GM21786 (cell line): ENCODE measurements at regions not wholly inside any gene's neighbourhood (a gene's known extent, or its start where the extent isn't known, plus 50 kb on each side); places are given as distances from the start of the nearest gene placed in this dataset.
"Not testable (repeated sequence)": the region's sequence is repeated elsewhere in the genome, so short reads cannot be mapped to it uniquely, and the experiment has no call there.

Experiments
- ATAC-seq: cut with Tn5 transposase; IDR thresholded peaks from one replicate; pipeline ENCODE4 v1.9.1; 2021; ENCODE audit not compliant: unreplicated experiment

GRCh38 chr15:91356083-91356482 lies 256.0 kb downstream of the SV2B start:
- ATAC-seq, result no peak

GRCh38 chr15:91357011-91357410 lies 257.0 kb downstream of the SV2B start:
- no peak for ATAC-seq

DNA sequence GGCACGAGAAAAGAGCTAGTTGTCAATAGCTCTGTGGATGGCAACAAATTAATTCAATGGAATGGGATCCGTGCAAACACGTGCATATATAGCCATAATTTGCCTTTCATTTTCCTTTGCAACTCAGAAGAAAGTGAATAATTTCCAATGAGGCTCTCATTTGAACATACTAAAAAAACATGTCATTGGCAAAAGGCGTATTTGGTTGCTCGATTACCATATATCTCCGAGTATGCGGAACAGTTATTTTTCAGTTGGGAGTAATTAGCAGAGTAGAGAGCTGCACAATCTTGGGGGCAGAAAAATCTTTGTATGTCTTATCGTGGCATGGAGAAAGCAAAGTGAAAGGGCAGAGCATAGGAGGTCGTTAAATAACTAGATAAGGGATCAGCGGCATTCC lies 257.4 kb downstream of the SV2B start:
- no peak for ATAC-seq

DNA sequence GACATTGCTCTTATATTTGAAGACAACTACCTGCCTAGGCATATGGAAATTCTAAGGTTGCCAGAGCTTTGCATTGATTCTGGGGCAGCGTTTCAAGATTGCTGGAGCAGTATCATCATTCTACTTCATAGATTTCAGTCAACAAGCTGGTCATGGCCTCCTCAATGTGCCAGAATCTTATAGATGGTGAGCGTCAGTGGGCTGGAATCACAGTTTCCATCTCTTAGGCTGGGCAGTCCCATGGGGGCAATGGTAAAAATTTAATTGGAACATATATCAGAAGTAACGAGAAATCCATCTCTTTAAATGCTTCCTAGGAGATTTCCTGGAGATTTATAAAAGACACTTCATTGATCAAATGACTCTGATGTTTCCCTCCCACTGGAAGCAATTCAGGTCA lies 258.3 kb downstream of the SV2B start:
- ATAC-seq, result no peak

- not testable (repeated sequence) for ATAC-seq
These were observed 261.6 kb downstream of the SV2B start for GRCh38 chr15:91361696-91362095.

DNA sequence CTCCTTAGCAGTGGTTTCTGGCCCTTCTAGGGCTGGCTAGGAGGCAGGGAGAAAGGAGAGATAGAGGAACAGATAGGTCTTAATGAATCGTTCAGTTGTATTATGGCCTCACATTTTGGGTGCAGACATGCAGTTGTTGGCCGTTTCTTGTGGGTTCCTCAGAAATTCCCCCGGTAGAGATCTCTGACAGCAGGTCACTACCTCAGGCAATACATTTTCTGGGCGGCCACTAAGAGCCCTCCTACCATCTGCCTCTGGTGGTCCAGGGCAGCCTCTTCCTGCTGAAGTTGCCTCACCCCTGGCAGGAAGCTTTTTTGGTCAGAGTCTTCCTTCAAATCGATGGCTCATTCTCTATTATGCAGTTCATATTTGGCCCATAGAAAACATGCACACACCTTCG lies 266.1 kb downstream of the SV2B start:
- ATAC-seq, result no peak

DNA sequence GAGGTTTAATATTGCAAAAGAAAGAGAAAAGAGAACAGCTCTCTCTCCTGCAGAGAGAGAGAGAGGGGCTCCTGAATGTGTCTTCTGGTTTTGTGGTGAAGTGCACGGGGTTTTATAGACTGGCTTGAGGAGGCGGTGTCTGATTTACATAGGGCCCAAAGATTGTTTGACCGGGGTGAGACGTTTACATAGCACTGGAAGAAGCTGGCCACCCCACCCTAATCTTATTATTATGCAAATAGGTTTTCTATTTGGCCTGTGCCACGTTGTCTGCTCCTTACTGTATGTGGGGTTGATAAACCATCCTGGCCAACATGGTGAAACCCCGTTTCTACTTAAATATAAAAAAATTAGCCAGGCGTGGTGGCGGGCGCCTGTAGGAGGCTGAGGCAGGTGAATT lies 268.6 kb downstream of the SV2B start:
- no peak for ATAC-seq

- ATAC-seq, result no peak
These were observed 269.8 kb downstream of the SV2B start for GRCh38 chr15:91369823-91370222.

GRCh38 chr15:91371345-91371744 lies 271.3 kb downstream of the SV2B start:
- not testable (repeated sequence) for ATAC-seq

- no peak for ATAC-seq
These were observed 274.3 kb downstream of the SV2B start for GRCh38 chr15:91374336-91374735.

- no peak for ATAC-seq
These were observed 276.0 kb downstream of the SV2B start for GRCh38 chr15:91376038-91376437.

DNA sequence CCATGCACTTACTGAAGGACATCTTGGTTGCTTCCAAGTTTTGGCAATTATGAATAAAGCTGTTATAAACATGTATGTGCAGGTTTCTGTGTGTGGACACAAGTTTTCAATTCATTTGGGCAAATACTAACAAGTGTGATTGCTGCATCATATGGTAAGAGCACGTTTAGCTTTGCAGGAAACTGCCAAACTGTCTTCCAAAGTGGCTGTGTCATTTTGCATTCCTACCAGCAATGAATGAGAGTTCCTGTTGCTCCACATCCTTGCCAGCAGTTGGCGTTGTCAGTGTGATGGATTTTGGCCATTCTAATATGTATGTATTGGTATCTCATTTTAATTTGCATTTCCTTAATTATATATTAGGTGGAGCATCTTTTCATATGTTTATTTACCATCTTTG lies 280.1 kb downstream of the SV2B start:
- ATAC-seq, result no peak

- no peak for ATAC-seq
These were observed 283.5 kb downstream of the SV2B start for GRCh38 chr15:91383532-91383931.

GRCh38 chr15:91384189-91384730 lies 284.2 kb downstream of the SV2B start:
- no peak for ATAC-seq

- ATAC-seq, result no peak
These were observed 285.3 kb downstream of the SV2B start for GRCh38 chr15:91385311-91385710.

- ATAC-seq, result no peak
These were observed 293.1 kb downstream of the SV2B start for GRCh38 chr15:91393186-91393585.

- no peak for ATAC-seq
These were observed 300.4 kb downstream of the SV2B start for GRCh38 chr15:91400481-91400880.

GRCh38 chr15:91407269-91407889 lies 307.3 kb downstream of the SV2B start:
- ATAC-seq, result no peak

GRCh38 chr15:91408476-91409076 lies 308.5 kb downstream of the SV2B start:
- ATAC-seq, result no peak

DNA sequence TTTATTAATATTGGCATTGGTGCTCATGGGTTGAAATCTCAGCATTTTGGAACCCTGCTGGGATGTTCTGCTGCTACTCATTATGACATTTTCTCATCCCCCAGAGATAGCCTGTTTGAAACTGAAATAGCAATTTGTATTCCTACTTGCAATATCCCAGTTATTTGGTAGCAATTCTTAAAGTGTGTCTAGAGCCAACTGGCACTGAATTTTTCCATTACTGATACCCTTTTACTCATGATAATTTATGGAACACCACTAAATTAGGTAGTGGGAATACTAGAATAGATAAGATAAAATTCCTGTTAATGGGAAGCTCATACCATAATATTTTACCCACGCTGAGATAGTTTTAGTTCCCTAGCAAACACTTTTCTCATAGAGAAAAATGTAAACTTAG lies 309.3 kb downstream of the SV2B start:
- ATAC-seq, result no peak

DNA sequence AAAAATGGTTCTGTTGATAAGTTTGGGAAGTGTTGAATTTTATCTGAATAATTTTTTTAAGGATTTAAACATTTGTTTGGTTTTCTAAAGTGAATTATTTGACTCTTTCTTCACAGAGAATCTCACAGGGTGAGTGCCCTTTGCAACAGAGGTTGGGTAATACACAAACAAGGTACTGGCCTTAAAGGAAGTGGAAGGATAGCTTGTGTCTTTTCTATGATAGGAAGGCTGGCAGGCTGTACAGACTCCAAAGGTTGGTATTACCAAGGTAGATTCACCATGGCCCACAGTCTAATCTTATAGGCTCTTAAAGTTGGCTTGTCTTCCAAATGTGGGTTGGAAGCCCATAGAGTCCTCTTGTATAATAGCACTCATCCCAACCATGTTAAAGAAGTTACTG lies 311.5 kb downstream of the SV2B start:
- no peak for ATAC-seq

DNA sequence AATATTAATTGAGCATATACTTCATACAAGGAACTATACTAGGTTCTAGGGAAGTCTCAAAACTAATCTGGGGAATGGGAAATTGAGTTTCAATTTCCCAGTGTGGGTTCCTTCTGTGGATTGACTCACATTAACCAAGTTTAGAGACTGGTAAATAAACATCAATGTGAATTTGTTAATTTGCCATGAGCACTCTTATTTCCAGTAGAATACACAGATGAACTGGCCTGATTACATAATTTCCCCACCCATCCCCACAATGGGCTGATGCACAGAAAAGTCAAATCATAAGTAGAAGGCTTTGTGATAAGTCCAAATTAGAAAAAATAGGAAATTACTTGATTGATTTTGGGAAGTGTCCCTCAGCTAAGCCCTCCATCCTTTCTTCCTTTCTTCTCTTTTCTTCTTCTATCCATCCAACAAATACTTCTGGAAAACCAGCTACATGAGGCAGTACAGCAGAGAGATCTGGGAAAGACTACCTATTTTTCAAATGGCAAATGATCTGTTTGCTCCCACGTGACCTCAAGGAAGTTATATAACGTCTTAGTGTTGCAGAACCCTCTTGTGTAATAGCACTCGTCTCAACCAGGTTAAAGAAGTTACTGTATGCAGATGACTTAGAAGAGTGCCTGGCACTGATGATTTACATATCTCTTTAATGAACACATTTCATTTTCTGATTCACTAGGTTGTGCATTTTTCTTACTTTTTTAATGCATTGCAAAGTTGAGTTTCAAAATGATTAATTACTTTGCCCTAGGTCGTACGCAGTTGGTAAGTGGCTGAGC lies 312.3 kb downstream of the SV2B start:
- no peak for ATAC-seq
